Stomach (tissue), 4 donors: ENCODE measurements at regions not wholly inside any gene's neighbourhood (a gene's known extent, or its start where the extent isn't known, plus 50 kb on each side); places are given as distances from the start of the nearest gene placed in this dataset.

ENCODE experiments used
- CTCF ChIP-seq, 7 experiments: fragments of 450-650 bp in 4 of 7; fragments of 200-600 bp in 3 of 7; sonication (generic) in 3 of 7; IDR thresholded peaks; one replicate each; pipeline ENCODE4 v1.5.1; 2016 to 2019; ENCODE audit warnings: antibody characterized with exemption in 7 of 7, control low read depth in 2 of 7, mild to moderate bottlenecking in 1 of 7
- EP300 ChIP-seq: sonication (generic); formaldehyde crosslinking; IDR thresholded peaks from one replicate; pipeline ENCODE4 v1.6.1; 2017; ENCODE audit warnings: antibody characterized with exemption
- POLR2A ChIP-seq, 4 donors: fragments of 450-650 bp; IDR thresholded peaks; one replicate each; pipeline ENCODE4 v1.6.1; 2016; ENCODE audit warnings: antibody characterized with exemption in 4 of 4, control low read depth in 2 of 4, mild to moderate bottlenecking in 1 of 4, moderate library complexity in 1 of 4

DNA sequence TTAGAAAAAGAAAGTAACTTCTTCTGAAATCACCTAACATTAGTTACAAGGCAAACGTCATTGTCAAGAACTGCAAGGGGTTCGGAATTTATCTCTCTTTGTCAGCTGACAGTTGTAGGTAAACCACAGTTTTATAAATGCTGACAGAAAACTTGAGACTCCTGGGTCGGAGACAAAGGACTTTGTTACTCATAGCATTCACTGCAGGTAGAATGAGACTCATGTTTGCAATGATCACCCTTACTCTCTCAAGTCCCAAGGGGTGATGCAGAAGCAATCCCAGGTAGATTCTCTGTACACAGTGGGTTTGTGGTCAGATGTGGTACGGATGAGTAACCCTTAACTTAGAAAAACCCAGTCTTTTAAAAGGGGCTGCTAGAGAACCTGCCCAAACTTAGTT, 757.8 kb downstream of the TRIB2 start:
- TF ChIP-seq EP300 (no peak), POLR2A (IDR thresholded peaks at IDR 0.05) (no peak), CTCF (IDR thresholded peaks at IDR 0.05) (no peak)
